Effector memory CD8-positive, alpha-beta T cell (primary cell): ENCODE measurements at regions not wholly inside any gene's neighbourhood (a gene's known extent, or its start where the extent isn't known, plus 50 kb on each side); places are given as distances from the start of the nearest gene placed in this dataset.
"Not testable (repeated sequence)": the region's sequence is repeated elsewhere in the genome, so short reads cannot be mapped to it uniquely, and the experiment has no call there.

ENCODE experiments used
- ATAC-seq: fragments of 150-1000 bp; cut with Tn5 transposase; replicated peaks from 2 replicates; pipeline ENCODE4 v1.10.0; 2021; ENCODE audit warnings: mild to moderate bottlenecking, moderate library complexity
- DNase-seq, 3 experiments: peaks; one replicate each; pipeline ENCODE4 v3.0.0; 2021
- H3K27ac Mint-ChIP-seq, 2 donors: one replicate each; pipeline ENCODE4 v1.8.0; 2022; ENCODE audit warnings: mild to moderate bottlenecking in 2 of 2, mixed read lengths in 2 of 2, moderate library complexity in 2 of 2
- H3K27me3 Mint-ChIP-seq, 2 donors: one replicate each; pipeline ENCODE4 v1.8.0; 2022; ENCODE audit warnings: mixed read lengths in 2 of 2
- H3K36me3 Mint-ChIP-seq: one replicate; pipeline ENCODE4 v1.8.0; 2022; ENCODE audit warnings: mild to moderate bottlenecking, moderate library complexity, mixed read lengths; ENCODE audit not compliant: insufficient read depth
- H3K4me1 Mint-ChIP-seq, 2 donors: one replicate each; pipeline ENCODE4 v1.8.0; 2022; ENCODE audit warnings: low read depth in 2 of 2, mixed read lengths in 2 of 2
- H3K4me3 Mint-ChIP-seq, 2 donors: one replicate each; pipeline ENCODE4 v1.8.0; 2022; ENCODE audit warnings: mild to moderate bottlenecking in 2 of 2, mixed read lengths in 2 of 2, moderate library complexity in 2 of 2
- H3K9me3 Mint-ChIP-seq, 2 donors: one replicate each; pipeline ENCODE4 v1.8.0; 2022; ENCODE audit warnings: mixed read lengths in 2 of 2

GRCh38 chr3:18225709-18226108 lies 199.4 kb downstream of the SATB1 start:
- DNase-seq (no peak), ATAC-seq (no peak)
- Mint-ChIP-seq H3K4me3 (no peak overlapping the region), H3K27me3 (peaks cover 8 to 12% of the 10 kb centered on the region in 2 donors), H3K27ac (no peak overlapping the region), H3K9me3 (no peaks in the 10 kb centered on the region), H3K36me3 (no peaks in the 10 kb centered on the region), H3K4me1 (peaks cover 3 to 7% of the 10 kb centered on the region in 2 donors)

GRCh38 chr3:18224426-18224825 lies 200.7 kb downstream of the SATB1 start:
- Mint-ChIP-seq H3K27me3 (peaks cover 8 to 12% of the 10 kb centered on the region in 2 donors), H3K9me3 (no peaks in the 10 kb centered on the region), H3K4me1 (peaks cover 3 to 7% of the 10 kb centered on the region in 2 donors), H3K4me3 (no peak overlapping the region), H3K36me3 (no peaks in the 10 kb centered on the region), H3K27ac (no peak overlapping the region)
- ATAC-seq (no peak), DNase-seq (no peak)

- DNase-seq (no peak), ATAC-seq (no peak)
- Mint-ChIP-seq H3K36me3 (no peaks in the 10 kb centered on the region), H3K27me3 (peaks cover 8 to 12% of the 10 kb centered on the region in 2 donors), H3K9me3 (no peaks in the 10 kb centered on the region), H3K4me1 (peaks cover 3 to 7% of the 10 kb centered on the region in 2 donors), H3K27ac (no peak overlapping the region), H3K4me3 (no peak overlapping the region)
Observed at GRCh38 chr3:18223974-18224373, 201.2 kb downstream of the SATB1 start.

- no peak overlapping the region for H3K27ac Mint-ChIP-seq
Observed at GRCh38 chr3:18223571-18223970, 201.6 kb downstream of the SATB1 start.

GRCh38 chr3:18222686-18223085 lies 202.5 kb downstream of the SATB1 start:
- ATAC-seq (no peak), DNase-seq (no peak)
- Mint-ChIP-seq H3K4me3 (no peak overlapping the region), H3K4me1 (peaks cover 3 to 7% of the 10 kb centered on the region in 2 donors), H3K27me3 (peaks cover 5 to 8% of the 10 kb centered on the region in 2 donors), H3K36me3 (no peaks in the 10 kb centered on the region), H3K9me3 (no peaks in the 10 kb centered on the region), H3K27ac (no peak overlapping the region)

More at GRCh38 chr3:18223571-18223970, 201.6 kb downstream of the SATB1 start:
- ATAC-seq (peak; percentile 37), DNase-seq (no peak)
- peaks cover 8 to 12% of the 10 kb centered on the region in 2 donors for H3K27me3 Mint-ChIP-seq
- H3K36me3 Mint-ChIP-seq = no peaks in the 10 kb centered on the region
- H3K4me1 Mint-ChIP-seq = peaks cover 3 to 7% of the 10 kb centered on the region in 2 donors
- no peaks in the 10 kb centered on the region for H3K9me3 Mint-ChIP-seq
- no peak overlapping the region for H3K4me3 Mint-ChIP-seq

- H3K27ac Mint-ChIP-seq = no peak overlapping the region
- ATAC-seq (no peak), DNase-seq (no peak)
- H3K4me1 Mint-ChIP-seq = no peaks in the 10 kb centered on the region
- no peaks in the 10 kb centered on the region for H3K9me3 Mint-ChIP-seq
- H3K4me3 Mint-ChIP-seq = no peak overlapping the region
- H3K27me3 Mint-ChIP-seq = peaks cover 0 to 7% of the 10 kb centered on the region in 2 donors
- no peaks in the 10 kb centered on the region for H3K36me3 Mint-ChIP-seq
Observed at GRCh38 chr3:18217507-18218174, 207.5 kb downstream of the SATB1 start.

- H3K27me3 Mint-ChIP-seq = peaks cover 0 to under 1% of the 10 kb centered on the region in 2 donors
- no peak overlapping the region for H3K27ac Mint-ChIP-seq
- no peaks in the 10 kb centered on the region for H3K36me3 Mint-ChIP-seq
- H3K4me3 Mint-ChIP-seq = no peak overlapping the region
- no peak for ATAC-seq
- H3K4me1 Mint-ChIP-seq = no peaks in the 10 kb centered on the region
- no peaks in the 10 kb centered on the region for H3K9me3 Mint-ChIP-seq
- DNase-seq = no peak
Observed at GRCh38 chr3:18216996-18217395, 208.1 kb downstream of the SATB1 start.

GRCh38 chr3:18215639-18216038 lies 209.5 kb downstream of the SATB1 start:
- Mint-ChIP-seq H3K9me3 (no peaks in the 10 kb centered on the region), H3K36me3 (no peaks in the 10 kb centered on the region), H3K27me3 (no peaks in the 10 kb centered on the region), H3K4me3 (no peak overlapping the region), H3K27ac (no peak overlapping the region), H3K4me1 (no peaks in the 10 kb centered on the region)
- DNase-seq (no peak), ATAC-seq (no peak)

- Mint-ChIP-seq H3K4me1 (no peaks in the 10 kb centered on the region), H3K4me3 (no peak overlapping the region), H3K36me3 (no peaks in the 10 kb centered on the region), H3K9me3 (no peaks in the 10 kb centered on the region), H3K27me3 (peaks cover 0 to 5% of the 10 kb centered on the region in 2 donors), H3K27ac (no peak overlapping the region)
- ATAC-seq (no peak), DNase-seq (no peak)
Observed at GRCh38 chr3:18211116-18211515, 214.0 kb downstream of the SATB1 start.

GRCh38 chr3:18208856-18209255 lies 216.3 kb downstream of the SATB1 start:
- H3K36me3 Mint-ChIP-seq = no peaks in the 10 kb centered on the region
- H3K27me3 Mint-ChIP-seq = peaks cover 16 to 21% of the 10 kb centered on the region in 2 donors
- H3K4me3 Mint-ChIP-seq = no peak overlapping the region
- no peak for DNase-seq
- no peaks in the 10 kb centered on the region for H3K4me1 Mint-ChIP-seq
- H3K27ac Mint-ChIP-seq = no peak overlapping the region
- ATAC-seq = no peak
- H3K9me3 Mint-ChIP-seq = no peaks in the 10 kb centered on the region

- H3K27ac Mint-ChIP-seq = no peak overlapping the region
- peaks cover 17 to 21% of the 10 kb centered on the region in 2 donors for H3K27me3 Mint-ChIP-seq
- no peaks in the 10 kb centered on the region for H3K9me3 Mint-ChIP-seq
- ATAC-seq = no peak
- no peak overlapping the region for H3K4me3 Mint-ChIP-seq
- H3K4me1 Mint-ChIP-seq = no peaks in the 10 kb centered on the region
- no peak for DNase-seq
- H3K36me3 Mint-ChIP-seq = no peaks in the 10 kb centered on the region
Observed at GRCh38 chr3:18208091-18208490, 217.0 kb downstream of the SATB1 start.

- Mint-ChIP-seq H3K27ac (no peak overlapping the region), H3K27me3 (peaks cover 17 to 21% of the 10 kb centered on the region in 2 donors), H3K4me3 (no peak overlapping the region), H3K4me1 (no peaks in the 10 kb centered on the region), H3K36me3 (no peaks in the 10 kb centered on the region), H3K9me3 (no peaks in the 10 kb centered on the region)
- ATAC-seq (no peak), DNase-seq (no peak)
Observed at GRCh38 chr3:18207226-18207625, 217.9 kb downstream of the SATB1 start.

- H3K9me3 Mint-ChIP-seq, DNase-seq, H3K36me3 Mint-ChIP-seq, H3K4me1 Mint-ChIP-seq, H3K4me3 Mint-ChIP-seq, ATAC-seq, H3K27ac Mint-ChIP-seq: not testable (repeated sequence)
- H3K27me3 Mint-ChIP-seq = peaks cover 21% of the 10 kb centered on the region in 2 donors
Observed at GRCh38 chr3:18205701-18206100, 219.4 kb downstream of the SATB1 start.

GRCh38 chr3:18201315-18201714 lies 223.8 kb downstream of the SATB1 start:
- H3K4me1 Mint-ChIP-seq = no peaks in the 10 kb centered on the region
- no peaks in the 10 kb centered on the region for H3K36me3 Mint-ChIP-seq
- DNase-seq (no peak), ATAC-seq (no peak)
- H3K9me3 Mint-ChIP-seq = peaks cover 2 to 8% of the 10 kb centered on the region in 2 donors
- H3K27me3 Mint-ChIP-seq = peaks cover 36 to 56% of the 10 kb centered on the region in 2 donors
- no peak overlapping the region for H3K27ac Mint-ChIP-seq
- H3K4me3 Mint-ChIP-seq = no peak overlapping the region
